ENCODE measurements at regions not wholly inside any gene's neighbourhood (a gene's known extent, or its start where the extent isn't known, plus 50 kb on each side); places are given as distances from the start of the nearest gene placed in this dataset.

- TF ChIP-seq POLR2AphosphoS5 (IDR thresholded peaks at IDR 0.05; ENCODE audit: borderline replicate concordance, low read depth, low read length) (no peak), EZH2 (IDR thresholded peaks at IDR 0.05) (no peak), FOXP2 (optimal IDR thresholded peaks at IDR 0.05; ENCODE audit: control extremely low read depth, extremely low read length, insufficient read depth) (no peak)
Observed at GRCh38 chr2:236884569-236885175, 201.0 kb upstream of the COPS8 start.
